Skeletal muscle satellite cell (primary cell): ENCODE measurements at regions not wholly inside any gene's neighbourhood (a gene's known extent, or its start where the extent isn't known, plus 50 kb on each side); places are given as distances from the start of the nearest gene placed in this dataset.

Source experiments
- H3K27me3 ChIP-seq: 2 replicates; pipeline ENCODE4 v1.7.0; 2013; ENCODE audit warnings: low read length; ENCODE audit not compliant: control insufficient read depth, insufficient read depth
- H3K36me3 ChIP-seq: 2 replicates; pipeline ENCODE4 v1.7.0; 2013; ENCODE audit warnings: mild to moderate bottlenecking, control low read depth, low read length; ENCODE audit not compliant: insufficient read depth
- H3K4me1 ChIP-seq: 2 replicates; pipeline ENCODE4 v1.7.0; 2013; ENCODE audit warnings: low read length; ENCODE audit not compliant: control insufficient read depth, insufficient read depth
- H3K4me2 ChIP-seq: 2 replicates; pipeline ENCODE4 v1.7.0; 2013; ENCODE audit warnings: mild to moderate bottlenecking, low read length
- H3K4me3 ChIP-seq: 2 replicates; pipeline ENCODE4 v1.7.0; 2013; ENCODE audit warnings: low read length
- H3K9ac ChIP-seq: 2 replicates; pipeline ENCODE4 v1.7.0; 2013; ENCODE audit warnings: mild to moderate bottlenecking, low read depth, low read length, moderate library complexity
- H3K9me3 ChIP-seq: replicated peaks from 2 replicates; pipeline ENCODE4 v1.7.0; 2013; ENCODE audit warnings: mild to moderate bottlenecking, control low read depth, low read length

DNA sequence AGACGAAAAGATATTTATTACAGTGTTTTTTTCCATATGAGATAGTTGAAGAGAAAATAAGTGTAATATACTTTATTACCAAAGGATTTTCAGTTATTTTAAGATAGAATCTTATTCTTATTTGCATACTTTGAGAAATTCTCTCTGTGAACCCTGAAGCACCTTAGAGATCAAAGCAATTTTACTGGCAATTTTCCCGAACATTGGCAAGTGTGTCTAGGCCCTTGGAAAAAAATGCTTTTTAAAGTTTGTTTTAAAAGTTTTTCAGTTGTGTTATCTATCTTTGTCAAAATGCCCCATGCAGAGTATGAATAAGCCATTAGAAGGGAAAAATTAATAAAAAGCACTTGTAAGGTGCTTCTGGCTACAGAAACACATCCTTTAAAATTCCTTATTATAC lies 276.8 kb upstream of the HSF2 start:
- Histone ChIP-seq H3K4me1 (no peaks in the 10 kb centered on the region), H3K4me3 (no peak overlapping the region), H3K27me3 (no peaks in the 10 kb centered on the region), H3K9ac (no peak overlapping the region), H3K36me3 (no peaks in the 10 kb centered on the region), H3K4me2 (no peak overlapping the region), H3K9me3 (no peaks in the 10 kb centered on the region)

GRCh38 chr6:122124908-122125307 lies 274.5 kb upstream of the HSF2 start:
- H3K4me1 ChIP-seq: no peaks in the 10 kb centered on the region
- H3K9ac ChIP-seq: no peak overlapping the region
- no peaks in the 10 kb centered on the region for H3K9me3 ChIP-seq
- no peaks in the 10 kb centered on the region for H3K36me3 ChIP-seq
- H3K27me3 ChIP-seq: no peaks in the 10 kb centered on the region
- H3K4me2 ChIP-seq: no peak overlapping the region
- no peak overlapping the region for H3K4me3 ChIP-seq

DNA sequence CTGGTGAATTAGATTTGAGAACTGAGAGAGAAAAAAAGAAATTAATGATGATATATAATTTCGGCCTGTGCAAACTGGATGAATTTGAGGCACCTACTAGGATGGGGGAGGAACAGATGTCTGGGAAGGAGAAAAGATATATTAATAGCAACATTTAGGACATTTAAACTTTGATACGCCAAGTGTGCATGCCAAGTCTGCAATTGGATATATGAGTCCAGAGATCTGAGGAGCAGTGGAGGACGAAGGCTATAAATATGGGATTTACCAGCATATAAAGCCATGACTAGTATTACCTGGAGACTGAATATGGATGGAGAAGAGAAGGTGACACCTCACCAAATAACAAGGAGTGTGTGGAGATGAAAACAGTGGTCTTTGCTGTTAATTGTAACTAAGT lies 272.6 kb upstream of the HSF2 start:
- H3K4me3 ChIP-seq: no peak overlapping the region
- no peak overlapping the region for H3K4me2 ChIP-seq
- H3K27me3 ChIP-seq: no peaks in the 10 kb centered on the region
- H3K36me3 ChIP-seq: no peaks in the 10 kb centered on the region
- H3K9ac ChIP-seq: no peak overlapping the region
- no peaks in the 10 kb centered on the region for H3K9me3 ChIP-seq
- H3K4me1 ChIP-seq: no peaks in the 10 kb centered on the region

DNA sequence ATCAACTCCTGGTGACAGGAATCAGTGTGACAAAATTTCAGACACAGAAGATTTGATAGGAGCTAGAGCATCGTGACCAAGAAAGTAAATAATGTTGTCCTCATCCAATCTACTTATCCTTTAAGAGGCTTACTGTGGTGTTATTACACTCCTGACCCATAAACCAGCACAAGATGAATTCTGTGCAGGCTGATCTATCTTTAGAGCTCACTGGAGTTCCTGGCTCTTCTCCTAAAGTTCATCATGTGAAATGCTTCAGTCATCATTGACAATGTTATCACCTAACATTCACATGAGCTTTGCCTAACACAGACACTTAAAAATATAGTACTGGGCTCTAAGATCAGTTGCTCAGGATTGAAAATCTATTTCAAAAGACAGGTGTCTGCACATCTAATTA lies 271.0 kb upstream of the HSF2 start:
- no peaks in the 10 kb centered on the region for H3K36me3 ChIP-seq
- H3K4me2 ChIP-seq: no peak overlapping the region
- no peaks in the 10 kb centered on the region for H3K9me3 ChIP-seq
- no peaks in the 10 kb centered on the region for H3K4me1 ChIP-seq
- H3K9ac ChIP-seq: no peak overlapping the region
- no peaks in the 10 kb centered on the region for H3K27me3 ChIP-seq
- no peak overlapping the region for H3K4me3 ChIP-seq

- Histone ChIP-seq H3K9me3 (no peaks in the 10 kb centered on the region), H3K27me3 (no peaks in the 10 kb centered on the region), H3K36me3 (no peaks in the 10 kb centered on the region), H3K4me3 (no peak overlapping the region), H3K9ac (no peak overlapping the region), H3K4me1 (no peaks in the 10 kb centered on the region), H3K4me2 (no peak overlapping the region)
These were observed 270.0 kb upstream of the HSF2 start for GRCh38 chr6:122129313-122130025.

DNA sequence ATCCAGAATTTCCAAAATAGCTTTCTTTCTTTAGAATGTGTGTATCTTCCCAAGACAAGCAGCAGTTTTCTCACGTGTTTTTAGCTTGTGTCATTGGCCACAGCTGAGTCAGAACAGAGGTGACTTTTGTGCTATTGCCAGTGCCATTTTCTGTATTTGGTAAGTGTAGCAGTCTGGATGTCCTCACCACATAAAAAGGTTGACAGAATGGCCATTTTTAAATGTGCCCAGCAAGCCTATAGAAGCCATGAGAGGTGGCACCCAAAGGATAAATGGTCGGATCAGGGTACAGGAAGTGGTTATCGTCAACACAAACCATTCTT lies 269.5 kb upstream of the HSF2 start:
- Histone ChIP-seq H3K9ac (no peak overlapping the region), H3K9me3 (no peaks in the 10 kb centered on the region), H3K27me3 (no peaks in the 10 kb centered on the region), H3K4me1 (no peaks in the 10 kb centered on the region), H3K36me3 (no peaks in the 10 kb centered on the region), H3K4me3 (no peak overlapping the region), H3K4me2 (no peak overlapping the region)

DNA sequence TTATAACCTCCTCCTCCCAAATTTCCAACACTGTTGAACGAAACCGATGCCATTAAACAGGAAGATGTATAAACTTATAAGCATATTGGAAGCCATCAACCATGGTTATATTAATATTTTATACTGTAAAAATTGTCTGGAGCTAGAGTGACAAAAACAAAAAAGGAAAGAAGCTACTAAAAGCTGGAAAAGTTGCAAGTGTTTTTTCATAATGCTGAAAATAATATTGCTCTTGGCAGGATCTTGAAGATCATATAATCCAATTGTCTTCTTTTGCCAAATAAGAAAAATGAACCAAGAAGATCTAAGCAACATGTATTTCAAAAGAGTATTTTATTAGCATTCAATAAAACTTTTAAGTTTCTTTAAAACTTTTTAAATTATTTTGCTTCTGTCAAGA lies 268.9 kb upstream of the HSF2 start:
- Histone ChIP-seq H3K27me3 (no peaks in the 10 kb centered on the region), H3K4me2 (no peak overlapping the region), H3K4me3 (no peak overlapping the region), H3K9ac (no peak overlapping the region), H3K36me3 (no peaks in the 10 kb centered on the region), H3K4me1 (no peaks in the 10 kb centered on the region), H3K9me3 (no peaks in the 10 kb centered on the region)

- no peaks in the 10 kb centered on the region for H3K9me3 ChIP-seq
These were observed 263.1 kb upstream of the HSF2 start for GRCh38 chr6:122136386-122136785.

DNA sequence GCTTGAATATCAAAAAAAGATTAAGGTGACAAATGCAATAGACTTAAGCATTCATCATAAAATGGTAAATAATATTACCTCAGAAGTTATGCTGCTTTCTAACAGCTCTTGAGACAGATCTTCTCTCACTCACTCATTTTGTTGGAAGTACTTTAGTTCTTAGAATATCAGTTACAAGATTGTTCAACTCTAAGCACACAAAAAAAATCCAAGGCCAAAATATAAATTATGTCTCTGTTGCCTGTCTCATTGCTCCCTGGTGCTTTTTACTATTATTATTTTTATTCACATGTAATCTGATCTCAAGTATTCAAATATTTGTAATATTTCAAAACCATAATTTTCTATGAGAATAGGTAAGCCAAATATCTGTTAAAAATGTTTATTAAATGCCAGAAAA lies 259.4 kb upstream of the HSF2 start:
- Histone ChIP-seq H3K4me3 (no peak overlapping the region), H3K36me3 (no peaks in the 10 kb centered on the region), H3K9me3 (no peaks in the 10 kb centered on the region), H3K9ac (no peak overlapping the region), H3K27me3 (no peaks in the 10 kb centered on the region), H3K4me1 (no peaks in the 10 kb centered on the region), H3K4me2 (no peak overlapping the region)

More at GRCh38 chr6:122136386-122136785, 263.1 kb upstream of the HSF2 start:
- no peaks in the 10 kb centered on the region for H3K4me1 ChIP-seq
- no peak overlapping the region for H3K9ac ChIP-seq
- H3K4me3 ChIP-seq: no peak overlapping the region
- no peak overlapping the region for H3K4me2 ChIP-seq
- no peaks in the 10 kb centered on the region for H3K36me3 ChIP-seq
- no peaks in the 10 kb centered on the region for H3K27me3 ChIP-seq

GRCh38 chr6:122141246-122141645 lies 258.2 kb upstream of the HSF2 start:
- Histone ChIP-seq H3K27me3 (no peaks in the 10 kb centered on the region), H3K36me3 (no peaks in the 10 kb centered on the region), H3K4me2 (no peak overlapping the region), H3K4me3 (no peak overlapping the region), H3K9ac (no peak overlapping the region), H3K9me3 (no peaks in the 10 kb centered on the region), H3K4me1 (no peaks in the 10 kb centered on the region)

DNA sequence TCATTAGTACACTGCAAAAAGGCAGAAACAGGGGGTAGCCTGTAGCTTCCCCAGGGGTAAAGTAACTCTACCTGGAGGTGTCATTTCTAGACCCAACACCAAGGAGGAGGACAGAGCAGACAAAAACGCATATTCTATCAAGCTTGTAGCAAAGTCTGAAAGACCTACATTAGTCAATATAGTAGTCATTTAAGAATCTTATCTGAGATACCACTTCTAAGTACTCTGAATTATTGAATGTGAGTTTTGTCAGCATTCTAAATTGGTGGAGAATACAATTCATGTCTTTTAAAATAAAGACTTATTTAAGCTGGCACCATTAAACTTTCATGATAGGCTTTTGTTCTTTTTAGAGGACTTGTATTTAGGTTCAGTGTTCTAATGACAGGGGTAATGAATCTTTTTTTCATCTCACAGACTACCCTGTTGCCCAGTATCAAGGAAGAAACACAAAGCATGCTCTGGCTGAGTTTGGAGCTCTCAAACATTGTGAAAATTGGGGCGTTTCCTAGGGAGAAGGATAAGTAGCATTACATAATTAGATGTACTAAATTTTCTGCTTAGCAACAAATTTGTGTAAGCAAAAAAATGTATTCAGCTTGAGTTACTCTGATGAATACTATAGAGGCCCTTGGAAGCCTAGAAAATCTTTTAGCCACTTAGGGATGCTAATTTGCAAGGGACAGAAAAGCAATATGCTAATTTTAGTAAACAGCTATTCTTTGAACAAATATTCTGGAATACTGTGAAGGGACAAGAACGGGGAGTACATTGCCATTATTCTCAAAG lies 255.4 kb upstream of the HSF2 start:
- Histone ChIP-seq H3K36me3 (no peaks in the 10 kb centered on the region), H3K27me3 (no peaks in the 10 kb centered on the region), H3K4me1 (no peaks in the 10 kb centered on the region), H3K4me2 (no peak overlapping the region), H3K4me3 (no peak overlapping the region), H3K9ac (no peak overlapping the region), H3K9me3 (no peaks in the 10 kb centered on the region)

- Histone ChIP-seq H3K9me3 (no peaks in the 10 kb centered on the region), H3K4me3 (no peak overlapping the region), H3K4me2 (no peak overlapping the region), H3K9ac (no peak overlapping the region), H3K4me1 (no peaks in the 10 kb centered on the region), H3K36me3 (no peaks in the 10 kb centered on the region), H3K27me3 (no peaks in the 10 kb centered on the region)
These were observed 254.2 kb upstream of the HSF2 start for GRCh38 chr6:122145246-122145645.
